Astrocyte (in vitro differentiated cells and primary cell): ENCODE measurements at regions not wholly inside any gene's neighbourhood (a gene's known extent, or its start where the extent isn't known, plus 50 kb on each side); places are given as distances from the start of the nearest gene placed in this dataset.

ENCODE experiments used
- EZH2 ChIP-seq: IDR thresholded peaks from 2 replicates; pipeline ENCODE4 v1.6.1; 2012; ENCODE audit warnings: mild to moderate bottlenecking, low read length, inconsistent platforms; ENCODE audit not compliant: insufficient read depth
- TF ChIP-seq, protein P1 (sequence below): IDR thresholded peaks from 2 replicates; pipeline ENCODE4 v1.5.1; 2011; ENCODE audit warnings: low read depth, mild to moderate bottlenecking, inconsistent platforms, low read length, moderate library complexity; ENCODE audit not compliant: insufficient read depth

- TF ChIP-seq, protein P1, sequence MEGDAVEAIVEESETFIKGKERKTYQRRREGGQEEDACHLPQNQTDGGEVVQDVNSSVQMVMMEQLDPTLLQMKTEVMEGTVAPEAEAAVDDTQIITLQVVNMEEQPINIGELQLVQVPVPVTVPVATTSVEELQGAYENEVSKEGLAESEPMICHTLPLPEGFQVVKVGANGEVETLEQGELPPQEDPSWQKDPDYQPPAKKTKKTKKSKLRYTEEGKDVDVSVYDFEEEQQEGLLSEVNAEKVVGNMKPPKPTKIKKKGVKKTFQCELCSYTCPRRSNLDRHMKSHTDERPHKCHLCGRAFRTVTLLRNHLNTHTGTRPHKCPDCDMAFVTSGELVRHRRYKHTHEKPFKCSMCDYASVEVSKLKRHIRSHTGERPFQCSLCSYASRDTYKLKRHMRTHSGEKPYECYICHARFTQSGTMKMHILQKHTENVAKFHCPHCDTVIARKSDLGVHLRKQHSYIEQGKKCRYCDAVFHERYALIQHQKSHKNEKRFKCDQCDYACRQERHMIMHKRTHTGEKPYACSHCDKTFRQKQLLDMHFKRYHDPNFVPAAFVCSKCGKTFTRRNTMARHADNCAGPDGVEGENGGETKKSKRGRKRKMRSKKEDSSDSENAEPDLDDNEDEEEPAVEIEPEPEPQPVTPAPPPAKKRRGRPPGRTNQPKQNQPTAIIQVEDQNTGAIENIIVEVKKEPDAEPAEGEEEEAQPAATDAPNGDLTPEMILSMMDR = no peak
- no peak for TF ChIP-seq EZH2
These were observed 199.6 kb downstream of the BCOR start for GRCh38 chrX:39898147-39898546.
